ENCODE measurements at regions not wholly inside any gene's neighbourhood (a gene's known extent, or its start where the extent isn't known, plus 50 kb on each side); places are given as distances from the start of the nearest gene placed in this dataset.

DNA sequence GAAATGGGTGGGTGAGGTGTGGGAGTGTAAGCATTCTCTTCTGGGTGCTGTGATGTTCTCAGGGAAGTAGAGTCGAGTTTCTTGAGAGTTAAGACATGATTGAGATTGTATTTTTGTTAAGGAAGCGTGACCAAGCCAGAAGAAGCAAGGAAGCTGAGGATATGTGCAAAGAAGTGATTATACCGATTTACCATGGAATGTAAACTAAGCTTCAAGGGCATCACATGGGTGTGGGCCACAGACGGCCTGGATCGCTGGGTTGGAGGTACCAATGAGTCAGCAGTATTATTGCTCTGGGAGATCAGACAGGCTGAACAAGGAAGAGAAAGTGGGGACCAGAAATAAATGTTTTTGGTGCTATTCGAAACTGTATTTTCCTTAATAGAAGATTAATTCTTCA is 184.1 kb upstream of the GMDS start:
- no peak for DNase-seq (ENCODE audit: low read depth in 2 of 2)

DNA sequence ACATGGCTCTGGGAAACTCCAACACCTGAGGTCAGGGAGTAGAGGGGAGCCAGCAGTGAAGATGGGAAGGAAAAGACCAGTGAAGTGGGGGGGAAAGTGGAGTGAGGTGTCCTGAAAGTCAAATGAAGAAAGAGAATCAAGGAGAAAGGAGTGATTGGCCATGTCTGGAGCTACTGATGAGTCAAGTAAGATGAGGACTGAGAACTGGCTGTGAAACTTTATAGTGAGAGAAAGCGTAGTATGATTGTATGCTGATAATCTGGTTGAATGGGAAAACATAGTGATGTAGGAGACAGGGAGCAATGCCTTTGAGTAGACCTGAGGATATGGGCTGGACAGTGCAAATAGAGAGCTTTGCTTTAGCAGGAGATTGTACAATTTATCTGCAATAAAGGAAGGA is 183.6 kb upstream of the GMDS start:
- DNase-seq (ENCODE audit: low read depth in 2 of 2), result no peak

DNA sequence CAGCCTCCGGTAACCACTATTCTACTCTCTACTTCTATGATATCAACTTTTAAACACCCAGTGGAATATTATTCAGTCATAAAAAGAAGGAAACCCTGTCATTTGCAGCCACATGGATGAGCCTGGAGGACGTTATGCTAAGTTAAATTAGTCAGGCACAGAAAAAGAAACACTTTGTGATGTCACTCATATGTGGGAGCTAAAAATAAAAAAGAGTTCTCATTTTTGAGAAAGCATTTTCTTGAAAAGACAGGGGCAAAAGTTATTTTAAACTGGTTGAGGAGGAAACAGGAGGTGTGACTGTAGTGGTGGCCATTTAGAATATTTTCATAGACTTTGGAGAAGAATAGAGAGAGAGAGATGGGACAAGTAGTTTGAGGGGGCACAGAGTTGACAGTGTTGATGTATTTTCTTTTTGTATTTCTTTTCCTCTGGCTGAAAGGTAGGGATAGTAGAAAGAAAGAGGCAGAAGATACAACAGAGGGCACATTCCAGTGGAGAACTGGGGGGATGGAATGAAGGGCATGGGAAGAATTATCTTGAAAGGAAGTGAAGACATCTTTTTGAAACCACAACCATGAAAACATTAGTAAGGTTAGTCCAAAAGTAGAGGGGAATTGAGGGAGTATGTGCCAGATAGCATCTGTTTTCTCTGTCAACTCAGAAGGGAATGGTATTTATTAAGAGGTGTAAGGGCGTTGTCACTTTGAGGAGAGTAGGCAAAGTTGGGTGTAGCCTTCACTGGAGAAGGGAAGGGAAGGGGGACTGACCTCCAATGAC is 181.3 kb upstream of the GMDS start:
- DNase-seq (ENCODE audit: low read depth in 2 of 2), result no peak

DNA sequence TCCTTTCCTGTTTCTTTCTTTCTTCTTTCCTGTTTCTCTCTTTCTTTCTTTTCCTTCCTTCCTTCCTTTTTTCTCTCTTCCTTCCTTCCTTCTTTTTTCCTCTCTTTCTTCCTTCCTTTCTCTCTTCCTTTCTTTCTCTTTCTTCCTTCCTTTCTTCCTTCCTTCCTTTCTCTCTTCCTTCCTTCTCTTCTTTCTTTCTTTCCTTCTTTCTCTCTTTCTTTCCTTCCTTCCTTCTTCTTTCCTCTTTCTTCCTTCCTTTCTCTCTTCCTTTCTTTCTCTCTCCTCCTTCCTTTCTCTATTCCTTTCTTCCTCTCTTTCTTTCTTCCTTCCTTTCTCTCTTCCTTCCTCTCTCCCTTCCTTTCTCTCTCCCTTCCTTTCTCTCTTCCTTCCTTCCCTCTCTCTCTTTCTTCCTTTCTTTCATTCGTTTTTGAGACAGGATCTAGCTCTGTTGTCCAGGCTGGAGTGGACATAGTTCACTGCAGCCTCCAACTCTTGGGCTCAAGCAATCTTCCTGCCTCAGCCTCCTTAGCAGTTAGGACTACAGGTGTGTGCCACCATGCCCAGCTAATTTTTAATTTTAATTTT is 170.8 kb upstream of the GMDS start:
- DNase-seq (ENCODE audit: low read depth in 2 of 2), result no peak

DNA sequence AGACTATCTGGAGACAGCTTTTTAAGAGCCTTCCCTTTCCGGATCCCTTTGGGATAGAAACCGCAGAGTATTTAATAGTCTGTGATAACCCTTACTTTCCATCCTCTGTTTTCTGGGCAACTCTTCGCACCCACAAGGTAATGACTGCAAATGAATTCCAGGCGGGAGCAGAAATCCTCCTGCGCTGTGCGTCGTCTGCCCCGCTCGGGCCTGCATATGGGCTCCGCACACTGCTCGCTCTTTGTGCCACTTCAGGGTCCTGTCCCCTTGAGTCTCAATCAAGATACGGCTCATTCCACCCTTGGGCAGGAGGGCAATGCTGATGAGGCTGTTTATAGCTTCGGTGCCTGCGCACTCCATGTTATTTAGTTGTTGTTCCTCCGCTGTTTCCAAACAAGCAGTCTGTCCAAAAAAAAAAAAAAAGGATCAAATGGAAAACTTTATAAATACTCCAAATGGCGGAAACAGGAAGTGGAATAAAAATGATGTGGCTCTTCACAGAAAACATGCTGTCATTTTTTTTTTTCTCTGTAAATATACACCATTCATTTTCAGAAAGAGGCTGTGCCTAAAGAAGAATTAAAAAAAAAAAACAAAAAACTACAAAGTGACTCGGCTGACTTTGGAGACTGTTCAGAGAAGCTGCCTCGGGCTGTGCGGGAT is 169.6 kb upstream of the GMDS start:
- DNase-seq (ENCODE audit: low read depth in 2 of 2), result no peak

DNA sequence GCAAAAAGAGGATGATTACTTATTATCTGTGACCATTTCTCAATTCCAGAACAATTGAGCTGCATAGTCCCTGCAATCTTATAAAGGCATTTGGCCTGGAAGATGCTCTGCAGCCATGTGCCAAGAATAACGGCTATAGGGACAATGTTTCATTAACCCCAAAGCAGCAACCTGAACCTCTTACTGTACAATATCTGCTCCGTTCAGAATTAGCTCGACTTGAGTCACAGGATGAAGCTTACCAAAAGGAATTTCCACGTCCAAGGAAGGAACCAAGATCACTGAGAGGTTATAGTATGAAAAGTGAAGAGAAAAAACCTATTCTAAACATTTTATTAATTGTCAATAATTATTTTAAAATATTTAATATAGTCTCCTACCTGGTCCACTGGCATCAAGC is 167.3 kb upstream of the GMDS start:
- no peak for DNase-seq (ENCODE audit: low read depth in 2 of 2)

DNA sequence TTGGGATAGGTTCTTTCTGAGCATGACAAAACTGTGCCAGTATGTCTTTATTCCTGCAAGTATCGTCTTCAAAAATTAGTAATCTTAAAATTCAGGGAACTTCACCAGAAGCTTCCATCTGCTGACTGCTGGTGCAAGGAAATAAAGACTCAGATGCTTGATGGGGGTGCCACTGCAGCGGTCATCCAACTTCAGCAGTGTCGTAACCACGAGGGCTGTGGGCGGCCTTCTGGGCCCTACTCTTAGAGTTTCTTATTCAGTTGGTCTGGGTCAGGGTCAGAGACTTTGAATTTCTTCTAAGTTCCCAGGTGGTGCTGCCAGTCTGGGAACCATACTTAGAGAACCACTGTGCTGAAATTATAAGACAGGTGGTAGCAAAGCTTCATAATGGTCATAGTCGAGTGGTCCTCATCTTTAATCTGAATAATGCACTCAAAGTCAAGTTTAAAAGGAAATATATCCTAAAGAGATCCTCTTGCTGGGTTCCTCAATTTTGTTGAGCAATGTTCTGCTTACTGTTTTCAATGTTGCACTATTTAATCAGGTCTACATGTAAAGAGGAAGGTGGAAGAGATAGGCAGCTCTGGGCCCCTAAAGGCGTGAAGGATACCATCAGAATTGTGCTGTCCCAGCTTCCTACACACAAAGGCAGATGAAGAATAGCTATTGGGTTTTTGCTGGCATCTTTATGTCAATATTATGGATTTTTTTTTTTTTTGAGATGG is 165.4 kb upstream of the GMDS start:
- no peak for DNase-seq (ENCODE audit: low read depth in 2 of 2)

DNA sequence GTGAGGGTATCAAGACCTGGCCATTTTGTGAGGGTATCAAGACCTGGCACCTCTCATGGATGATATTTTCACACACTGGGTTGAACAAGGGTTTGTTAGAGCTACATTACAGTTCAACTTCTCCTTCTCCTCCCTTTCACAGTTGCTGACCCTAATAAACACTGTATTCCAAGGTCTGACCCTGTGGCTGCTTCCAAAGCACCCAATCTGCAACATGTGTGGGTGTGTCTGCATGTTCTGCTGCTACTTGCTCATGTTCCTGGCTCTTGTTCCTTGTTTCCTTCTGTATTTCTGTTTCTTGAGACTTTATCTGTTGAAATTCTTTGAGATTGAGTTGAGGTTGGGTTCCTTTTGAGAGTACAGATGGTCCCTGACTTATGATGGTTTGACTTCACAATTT is 162.1 kb upstream of the GMDS start:
- no peak for DNase-seq (ENCODE audit: low read depth in 2 of 2)

DNA sequence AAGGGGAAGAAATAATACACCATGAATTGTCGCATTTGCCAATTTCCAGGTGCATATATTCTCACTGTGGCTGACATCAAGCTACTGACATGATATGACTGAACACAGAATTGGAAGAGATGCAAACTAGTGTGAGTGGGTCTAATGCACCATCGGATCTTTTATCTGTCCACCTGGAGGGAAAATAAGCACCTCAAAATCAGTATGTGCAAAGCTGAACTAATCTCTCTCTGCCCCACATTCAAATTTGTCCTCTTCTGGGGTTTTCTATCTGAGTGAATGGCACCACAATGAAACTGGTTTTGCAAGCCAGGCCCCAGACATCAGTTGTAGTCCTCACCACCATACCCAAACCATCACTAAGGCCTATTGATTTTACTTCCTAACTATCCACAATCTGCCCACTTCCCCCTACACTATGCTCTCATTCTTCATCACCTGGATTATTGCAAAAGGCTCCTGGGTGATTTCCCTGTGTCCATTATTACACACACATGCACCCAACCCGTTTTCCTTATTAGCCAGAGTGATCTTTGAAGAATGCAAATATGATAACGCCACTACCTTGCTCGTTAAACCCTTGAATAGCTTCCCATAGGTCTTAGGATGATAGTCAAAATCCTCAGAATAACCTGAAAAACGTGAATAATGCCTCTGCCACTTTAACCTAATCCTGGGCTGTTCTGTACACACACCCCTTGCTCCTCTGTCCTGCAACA is 159.0 kb upstream of the GMDS start:
- no peak for DNase-seq (ENCODE audit: low read depth in 2 of 2)

DNA sequence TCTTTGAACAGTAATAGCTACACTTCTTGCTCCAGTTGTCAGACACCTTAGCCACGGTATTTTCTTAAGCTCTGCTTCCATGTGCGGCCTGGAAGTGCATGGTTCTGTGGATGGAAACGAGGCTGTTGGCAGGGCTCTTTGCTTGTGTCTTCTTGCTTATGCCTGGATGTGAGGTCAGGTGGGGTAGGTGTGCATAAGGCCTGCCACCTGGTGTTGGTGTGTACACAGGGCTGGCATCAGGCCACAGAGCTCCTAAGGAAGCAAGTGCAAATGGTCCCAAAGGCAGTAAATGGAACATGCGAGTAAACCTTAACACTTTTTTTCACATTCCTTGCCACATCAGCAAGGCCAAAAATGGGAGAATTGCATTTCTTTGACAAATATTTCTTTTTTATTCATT is 158.1 kb upstream of the GMDS start:
- DNase-seq (ENCODE audit: low read depth in 2 of 2), result no peak

DNA sequence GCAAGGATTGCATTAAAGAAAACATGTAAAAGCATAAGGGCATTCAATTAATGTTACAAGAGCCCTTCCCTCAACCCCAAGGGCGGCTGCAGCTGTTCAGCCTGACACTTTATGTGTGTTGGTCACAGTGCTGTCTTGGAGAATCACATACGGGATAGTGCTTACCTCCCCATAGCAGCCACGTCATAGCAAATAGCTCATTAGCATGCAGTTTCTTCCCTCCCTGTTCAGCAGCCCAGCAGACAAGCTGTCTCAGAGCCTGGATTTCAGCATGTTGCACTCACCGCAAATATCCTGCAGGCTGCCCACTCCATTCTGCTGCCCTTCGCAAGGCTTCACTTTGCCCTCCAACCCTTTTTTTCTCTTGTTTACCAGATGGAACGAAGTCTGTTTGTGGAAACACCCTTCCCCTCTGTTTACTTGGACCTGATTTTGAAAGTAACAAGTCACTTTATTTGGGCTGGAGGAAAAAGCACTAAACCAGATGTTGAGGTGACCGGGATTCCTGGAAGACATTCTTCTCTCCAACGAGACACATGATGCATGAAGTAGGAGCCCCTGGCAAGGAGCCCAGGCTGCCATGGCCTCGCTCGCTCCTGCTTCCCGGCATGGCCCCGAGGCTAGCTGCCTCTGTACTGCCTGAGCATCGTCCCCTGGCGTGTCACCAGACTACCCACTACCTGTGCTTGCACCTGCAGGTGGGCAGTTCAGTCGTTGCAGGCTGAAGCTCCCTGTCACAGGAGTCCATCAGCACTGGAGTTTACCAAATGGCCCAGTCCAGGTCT is 151.6 kb upstream of the GMDS start:
- no peak for DNase-seq (ENCODE audit: low read depth in 2 of 2)

DNA sequence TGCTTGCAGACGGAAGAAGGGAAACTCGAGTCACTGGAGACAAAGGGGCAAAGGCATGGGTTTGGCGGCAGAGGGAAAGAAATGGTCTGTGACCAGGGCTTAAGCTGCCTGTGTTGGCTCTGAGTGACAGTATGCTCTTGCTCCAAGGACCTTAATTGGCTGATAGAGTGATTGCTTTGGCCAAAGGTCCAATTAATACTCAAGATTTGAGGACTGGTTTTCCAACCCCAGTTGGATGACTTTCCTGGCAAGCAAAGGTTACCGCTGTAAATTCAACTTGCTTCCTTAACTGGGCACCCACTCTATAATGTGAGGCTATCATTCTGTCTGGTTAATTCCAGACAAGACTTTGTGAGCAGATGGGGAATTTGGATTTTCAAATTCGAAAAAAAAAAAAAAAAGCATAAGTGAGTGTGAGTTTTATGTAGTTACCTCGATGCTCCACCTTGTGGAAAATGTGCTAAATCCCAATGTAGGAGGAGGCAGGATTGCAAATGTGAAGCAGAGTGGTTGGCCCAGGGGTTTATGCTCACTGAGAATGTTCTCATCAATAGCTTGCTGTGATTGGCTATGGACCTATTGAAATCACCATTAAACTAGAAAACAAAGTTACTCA is 150.7 kb upstream of the GMDS start:
- no peak for DNase-seq (ENCODE audit: low read depth in 2 of 2)

DNA sequence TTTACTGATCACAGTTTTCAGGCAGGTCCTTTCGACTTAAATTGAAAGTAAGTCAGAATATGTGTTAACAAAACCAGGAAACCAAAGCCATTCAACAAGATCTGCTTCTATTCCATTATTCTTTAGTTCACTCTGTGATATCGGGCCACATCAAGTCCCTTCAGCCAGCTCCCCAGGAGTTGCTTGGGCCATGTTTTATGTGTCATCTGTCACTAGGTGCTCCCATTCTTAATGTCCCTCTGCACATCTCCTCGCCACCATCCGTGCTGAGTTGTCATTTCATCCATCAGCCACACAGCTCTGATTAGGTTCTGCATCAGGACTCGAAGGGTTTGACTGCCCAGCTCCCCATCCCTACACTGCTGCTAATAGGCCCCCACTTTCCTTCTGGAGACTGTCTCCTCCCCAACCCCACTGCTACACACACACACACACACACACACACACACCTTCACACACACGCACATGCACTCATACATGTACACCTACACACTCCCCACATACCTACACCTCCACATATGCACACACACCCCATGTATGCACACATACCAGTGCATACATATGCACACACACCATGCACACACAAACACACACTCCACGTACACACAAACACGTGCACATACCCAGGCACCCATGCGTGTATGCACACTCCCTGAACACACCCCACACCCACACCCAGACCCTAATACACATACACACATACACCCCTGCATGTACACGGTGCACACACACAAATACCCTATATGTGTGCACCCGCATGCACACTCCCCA is 143.3 kb upstream of the GMDS start:
- no peak for DNase-seq (ENCODE audit: low read depth in 2 of 2)

DNA sequence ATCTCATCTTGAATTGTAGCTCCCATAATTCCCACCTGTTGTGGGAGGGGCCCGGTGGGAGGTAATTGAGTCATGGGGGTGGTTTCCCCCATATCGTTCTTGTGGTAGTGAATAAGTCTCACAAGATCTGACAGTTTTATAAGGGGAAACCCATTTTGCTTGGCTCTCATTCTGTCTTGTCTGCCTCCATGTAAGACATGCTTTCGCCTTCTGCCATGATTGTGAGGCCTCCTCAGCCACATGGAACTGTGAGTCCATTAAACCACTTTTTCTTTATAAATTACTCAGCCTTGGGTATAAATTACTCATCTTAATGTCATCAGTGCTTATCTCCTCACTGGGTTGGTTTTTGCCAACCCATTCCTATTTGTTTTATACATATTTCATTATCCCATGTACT is 142.0 kb upstream of the GMDS start:
- no peak for DNase-seq (ENCODE audit: low read depth in 2 of 2)

DNA sequence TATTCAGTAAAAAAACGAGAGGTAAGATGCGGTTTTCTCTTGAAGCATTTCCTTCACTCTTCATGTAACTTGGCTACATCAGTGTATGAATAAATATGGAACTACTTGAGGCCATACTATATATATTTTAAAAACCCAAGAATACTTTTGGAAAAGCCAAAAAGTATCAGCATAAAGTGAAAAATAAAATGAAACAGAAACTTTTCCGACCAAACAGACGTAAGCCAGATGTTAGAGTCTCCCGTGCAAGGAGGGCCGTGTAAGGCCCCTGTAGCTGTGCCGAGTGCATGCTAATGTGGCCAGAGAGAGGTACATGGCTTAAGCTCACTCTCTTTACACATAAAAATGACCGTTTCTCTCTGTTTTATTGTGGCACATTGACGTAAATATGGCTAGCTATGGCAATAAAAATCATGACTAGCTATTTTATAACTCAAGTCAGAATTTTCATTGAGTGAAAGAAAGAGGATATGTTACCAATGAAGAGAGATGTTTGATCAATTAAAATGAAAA is 140.1 kb upstream of the GMDS start:
- no peak for DNase-seq (ENCODE audit: low read depth in 2 of 2)

DNA sequence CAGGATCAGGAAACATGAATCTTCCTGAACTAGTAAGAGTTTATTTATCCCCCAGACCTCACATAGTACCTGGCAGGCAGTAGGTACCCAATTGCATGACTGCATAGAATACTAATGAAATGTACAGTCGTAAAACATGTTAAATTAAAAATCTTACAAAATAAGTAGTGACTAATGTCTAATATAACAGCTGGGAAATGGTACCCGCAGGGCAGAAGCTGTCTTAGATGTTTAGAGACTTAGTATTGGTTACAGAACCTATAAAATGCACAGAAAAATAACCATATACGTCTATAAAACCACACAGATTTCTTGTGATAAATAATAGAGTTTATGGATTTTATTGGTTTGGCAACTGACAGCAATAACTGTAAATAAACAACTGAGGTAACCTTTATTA is 139.1 kb upstream of the GMDS start:
- DNase-seq (ENCODE audit: low read depth in 2 of 2), result no peak

DNA sequence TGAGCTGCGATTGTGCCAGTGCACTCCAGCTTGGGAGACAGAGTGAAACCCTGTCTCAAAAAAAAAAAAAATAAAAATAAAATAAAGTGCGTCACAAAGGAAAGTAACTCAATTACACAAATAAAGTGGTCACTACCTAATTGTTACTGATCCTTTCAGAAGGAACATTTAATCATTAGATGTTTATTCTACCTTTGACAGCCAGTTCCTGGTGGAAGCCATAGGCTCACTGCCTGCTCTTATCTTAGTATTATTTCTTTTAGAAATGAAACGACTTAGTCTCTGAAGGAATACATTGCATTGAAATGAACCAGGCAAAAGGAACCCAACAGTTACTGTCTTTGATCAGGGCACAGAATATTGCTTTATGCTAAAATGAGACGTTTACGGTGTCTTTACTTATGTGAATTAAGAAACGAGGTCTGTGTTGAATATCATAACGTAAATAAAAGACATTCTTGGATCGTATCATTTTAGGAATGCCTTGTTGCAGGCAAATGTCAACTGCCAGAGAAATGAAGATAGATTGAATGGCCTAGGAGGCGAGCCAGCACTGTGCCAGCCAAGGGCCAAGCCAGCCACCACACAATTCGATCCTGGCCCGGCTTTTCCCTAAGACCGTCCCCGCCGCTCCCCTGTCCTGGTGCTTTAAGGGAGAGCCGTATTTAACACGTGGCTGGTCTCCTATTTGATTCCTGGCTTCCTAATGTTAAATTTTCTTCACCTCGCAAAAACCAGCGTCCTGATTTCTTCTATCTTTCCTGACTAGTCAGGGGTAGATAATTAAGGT is 136.7 kb upstream of the GMDS start:
- DNase-seq (ENCODE audit: low read depth in 2 of 2), result no peak

DNA sequence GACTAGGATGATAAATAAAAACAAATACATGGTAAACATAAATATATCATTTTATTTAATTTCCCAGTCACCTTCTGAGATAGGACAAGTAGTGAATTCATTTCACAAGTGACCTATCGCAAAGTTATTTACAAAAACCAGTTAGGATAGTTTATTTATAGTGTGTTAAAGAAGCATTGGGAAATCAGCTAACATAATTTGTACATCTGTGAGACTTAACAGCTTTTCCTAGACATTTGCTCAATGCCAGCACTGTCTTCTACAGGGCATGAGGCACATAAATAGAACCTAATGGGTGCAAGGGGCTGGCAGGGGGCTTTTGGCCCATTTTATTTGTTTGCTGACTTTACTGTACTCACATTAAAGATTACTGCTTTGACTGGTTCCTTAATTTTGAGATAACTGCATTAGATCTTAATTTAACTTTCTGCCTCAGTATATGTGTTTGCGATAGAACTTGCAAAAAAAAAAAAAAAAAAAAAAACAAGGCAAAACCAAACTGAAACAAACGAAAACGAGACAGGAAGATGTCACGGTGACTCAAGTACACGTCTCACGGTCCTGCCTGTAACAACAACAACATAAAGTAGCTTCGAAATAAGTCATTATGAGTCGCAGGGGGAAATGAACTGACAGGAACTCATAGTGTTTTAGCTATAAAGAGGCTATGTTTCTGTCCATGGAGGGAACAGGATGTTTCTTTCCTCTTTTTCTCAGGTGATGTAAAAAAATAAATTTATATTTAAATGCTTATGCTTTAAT is 133.7 kb upstream of the GMDS start:
- DNase-seq (ENCODE audit: low read depth in 2 of 2), result no peak
